GM12874 (cell line): ENCODE measurements at regions not wholly inside any gene's neighbourhood (a gene's known extent, or its start where the extent isn't known, plus 50 kb on each side); places are given as distances from the start of the nearest gene placed in this dataset.

Source experiments
- CTCF ChIP-seq: IDR thresholded peaks from 2 replicates; pipeline ENCODE4 v1.5.1; 2011; ENCODE audit warnings: low read depth, mild to moderate bottlenecking, control low read depth, low read length, moderate library complexity; ENCODE audit not compliant: insufficient read depth

- no peak for TF ChIP-seq CTCF
These were observed 150.3 kb upstream of the PREP start for GRCh38 chr6:105553171-105553570.

GRCh38 chr6:105550955-105551620 lies 148.2 kb upstream of the PREP start:
- TF ChIP-seq CTCF, result no peak

GRCh38 chr6:105546754-105547153 lies 143.9 kb upstream of the PREP start:
- no peak for TF ChIP-seq CTCF

GRCh38 chr6:105545947-105546731 lies 143.3 kb upstream of the PREP start:
- no peak for TF ChIP-seq CTCF

- TF ChIP-seq CTCF, result no peak
These were observed 142.5 kb upstream of the PREP start for GRCh38 chr6:105545228-105545920.

GRCh38 chr6:105539911-105540310 lies 137.0 kb upstream of the PREP start:
- no peak for TF ChIP-seq CTCF

- TF ChIP-seq CTCF, result no peak
These were observed 135.2 kb upstream of the PREP start for GRCh38 chr6:105537981-105538578.
